Heart left ventricle (tissue), 13 donors: ENCODE measurements at regions not wholly inside any gene's neighbourhood (a gene's known extent, or its start where the extent isn't known, plus 50 kb on each side); places are given as distances from the start of the nearest gene placed in this dataset.

Experiments
- POLR2A ChIP-seq, 2 donors: fragments of 450-650 bp; IDR thresholded peaks; one replicate each; pipeline ENCODE4 v1.6.1; 2017; ENCODE audit warnings: antibody characterized with exemption in 2 of 2, mild to moderate bottlenecking in 2 of 2, moderate library complexity in 2 of 2
- TF ChIP-seq, protein P1 (sequence below), 12 donors: fragments of 200-600 bp; sonication (generic) in 4 of 12; IDR thresholded peaks; one replicate each; pipeline versions ENCODE4 v1.5.0 to v1.8.0; 2018 to 2022; ENCODE audit warnings: antibody characterized with exemption in 12 of 12, mild to moderate bottlenecking in 5 of 12
- donor health status: ischemic (EF 13 %, LVEDD 7.1; RV severe dilation, severe dysfunction).
- donor health status: DM: no; HTN: yes; CAD: no.
- donor health status: DM: no; HTN: no; CAD: no.
- donor health status: ischemic (EF 25% LVEDD 6.9; RV normal size, moderate dysfunction).
- donor health status: ischemic (EF 25% LVEDD 5.7; RV mildly dilated, moderate dysfunction).
- donor health status: ischemic (EF 35%, LVEDD 5.7; RV mildly dilated, moderate dysfunction).
- donor health status: nonischemic (EF 11% LVEDD 7.7; RV severe dilation, severe dysfunction).
- donor health status: DM: yes; HTN: yes; CAD: no.
- donor health status: PGD.
- donor health status: ischemic (EF 29% LVEDD 5.4; RV normal size, mild dysfunction).
- donor health status: nonischemic (EF 23%, LVEDD 6.1; RV moderate dilation, normal function).

DNA sequence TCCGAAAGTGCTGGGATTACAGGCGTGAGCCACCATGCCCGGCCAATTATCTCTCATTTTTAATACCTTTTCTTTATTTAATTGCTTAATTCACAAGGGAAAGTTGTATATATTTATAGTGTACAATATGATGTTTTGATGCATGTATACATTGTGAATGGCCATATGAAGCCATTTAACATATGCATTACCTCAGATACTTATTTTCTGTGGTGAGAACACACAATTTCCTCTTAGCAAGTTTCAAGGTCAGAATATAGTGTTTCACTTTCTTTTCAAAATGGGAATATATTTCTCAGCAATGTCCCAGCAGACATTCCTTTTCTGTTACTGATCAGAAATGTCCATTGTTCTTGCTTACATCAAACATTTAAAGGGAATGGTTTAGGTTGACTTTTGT, 1596.3 kb downstream of the MAT2B start:
- TF ChIP-seq, protein P1, sequence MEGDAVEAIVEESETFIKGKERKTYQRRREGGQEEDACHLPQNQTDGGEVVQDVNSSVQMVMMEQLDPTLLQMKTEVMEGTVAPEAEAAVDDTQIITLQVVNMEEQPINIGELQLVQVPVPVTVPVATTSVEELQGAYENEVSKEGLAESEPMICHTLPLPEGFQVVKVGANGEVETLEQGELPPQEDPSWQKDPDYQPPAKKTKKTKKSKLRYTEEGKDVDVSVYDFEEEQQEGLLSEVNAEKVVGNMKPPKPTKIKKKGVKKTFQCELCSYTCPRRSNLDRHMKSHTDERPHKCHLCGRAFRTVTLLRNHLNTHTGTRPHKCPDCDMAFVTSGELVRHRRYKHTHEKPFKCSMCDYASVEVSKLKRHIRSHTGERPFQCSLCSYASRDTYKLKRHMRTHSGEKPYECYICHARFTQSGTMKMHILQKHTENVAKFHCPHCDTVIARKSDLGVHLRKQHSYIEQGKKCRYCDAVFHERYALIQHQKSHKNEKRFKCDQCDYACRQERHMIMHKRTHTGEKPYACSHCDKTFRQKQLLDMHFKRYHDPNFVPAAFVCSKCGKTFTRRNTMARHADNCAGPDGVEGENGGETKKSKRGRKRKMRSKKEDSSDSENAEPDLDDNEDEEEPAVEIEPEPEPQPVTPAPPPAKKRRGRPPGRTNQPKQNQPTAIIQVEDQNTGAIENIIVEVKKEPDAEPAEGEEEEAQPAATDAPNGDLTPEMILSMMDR (IDR thresholded peaks at IDR 0.05) = no peak
- no peak for TF ChIP-seq POLR2A (IDR thresholded peaks at IDR 0.05)
